ENCODE measurements at regions not wholly inside any gene's neighbourhood (a gene's known extent, or its start where the extent isn't known, plus 50 kb on each side); places are given as distances from the start of the nearest gene placed in this dataset.

GRCh38 chr15:36403351-36403750 lies 176.1 kb upstream of the CDIN1 start:
- peaks cover 0 to 7% (median 2%) of the 10 kb centered on the region in 4 donors for H3K4me1 ChIP-seq
- intact Hi-C loops (cut with DNase I), result no loop called here
- no peak overlapping the region for H3K4me3 ChIP-seq
- DNase-seq, result no peak
- H3K27ac ChIP-seq, result no peak overlapping the region
- TF ChIP-seq POLR2A (IDR thresholded peaks at IDR 0.05) (no peak), EP300 (IDR thresholded peaks at IDR 0.05) (no peak), POLR2AphosphoS5 (IDR thresholded peaks at IDR 0.05) (no peak)
- TF ChIP-seq, protein P1, sequence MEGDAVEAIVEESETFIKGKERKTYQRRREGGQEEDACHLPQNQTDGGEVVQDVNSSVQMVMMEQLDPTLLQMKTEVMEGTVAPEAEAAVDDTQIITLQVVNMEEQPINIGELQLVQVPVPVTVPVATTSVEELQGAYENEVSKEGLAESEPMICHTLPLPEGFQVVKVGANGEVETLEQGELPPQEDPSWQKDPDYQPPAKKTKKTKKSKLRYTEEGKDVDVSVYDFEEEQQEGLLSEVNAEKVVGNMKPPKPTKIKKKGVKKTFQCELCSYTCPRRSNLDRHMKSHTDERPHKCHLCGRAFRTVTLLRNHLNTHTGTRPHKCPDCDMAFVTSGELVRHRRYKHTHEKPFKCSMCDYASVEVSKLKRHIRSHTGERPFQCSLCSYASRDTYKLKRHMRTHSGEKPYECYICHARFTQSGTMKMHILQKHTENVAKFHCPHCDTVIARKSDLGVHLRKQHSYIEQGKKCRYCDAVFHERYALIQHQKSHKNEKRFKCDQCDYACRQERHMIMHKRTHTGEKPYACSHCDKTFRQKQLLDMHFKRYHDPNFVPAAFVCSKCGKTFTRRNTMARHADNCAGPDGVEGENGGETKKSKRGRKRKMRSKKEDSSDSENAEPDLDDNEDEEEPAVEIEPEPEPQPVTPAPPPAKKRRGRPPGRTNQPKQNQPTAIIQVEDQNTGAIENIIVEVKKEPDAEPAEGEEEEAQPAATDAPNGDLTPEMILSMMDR (IDR thresholded peaks at IDR 0.05), result no peak
- H3K36me3 ChIP-seq, result no peaks in the 10 kb centered on the region
- no peaks in the 10 kb centered on the region for H3K27me3 ChIP-seq
- 60 to 69% methylated on average over 5 of the region's 5 CpGs for WGBS, 2 donors
- H3K9me3 ChIP-seq, result no peaks in the 10 kb centered on the region

GRCh38 chr15:36406366-36406765 lies 173.1 kb upstream of the CDIN1 start:
- H3K27ac ChIP-seq, result no peak overlapping the region
- H3K27me3 ChIP-seq, result no peaks in the 10 kb centered on the region
- no peaks in the 10 kb centered on the region for H3K9me3 ChIP-seq
- intact Hi-C loops (cut with DNase I), result no loop called here
- WGBS, 2 donors, result 57 to 70% methylated on average over 3 of the region's 3 CpGs
- TF ChIP-seq EP300 (IDR thresholded peaks at IDR 0.05) (no peak), POLR2A (IDR thresholded peaks at IDR 0.05) (no peak), POLR2AphosphoS5 (IDR thresholded peaks at IDR 0.05) (no peak)
- TF ChIP-seq, protein P1 (IDR thresholded peaks at IDR 0.05), result no peak
- H3K36me3 ChIP-seq, result no peaks in the 10 kb centered on the region
- H3K4me3 ChIP-seq, result no peak overlapping the region
- DNase-seq, result no peak
- peaks cover 0 to 7% (median 2%) of the 10 kb centered on the region in 4 donors for H3K4me1 ChIP-seq

DNA sequence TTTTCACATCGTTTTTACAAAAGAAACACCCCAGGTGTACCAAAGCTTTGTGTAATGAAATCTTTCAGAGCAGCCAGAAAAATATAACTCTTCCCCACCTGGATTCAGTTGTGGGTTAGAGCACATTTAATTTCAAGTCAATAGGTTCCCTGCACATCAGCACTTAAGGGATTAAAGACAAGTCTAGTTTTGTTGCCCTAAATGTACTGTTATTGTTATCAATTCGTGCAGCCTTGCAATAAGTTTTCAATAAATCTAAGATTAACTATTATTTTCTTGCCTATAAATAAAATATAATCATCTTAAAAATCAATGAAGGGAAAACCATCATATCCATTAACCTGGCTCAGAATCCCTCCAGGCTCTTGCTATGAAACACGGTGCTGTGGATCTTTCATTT lies 172.5 kb upstream of the CDIN1 start:
- Histone ChIP-seq H3K36me3 (no peaks in the 10 kb centered on the region), H3K9me3 (no peaks in the 10 kb centered on the region), H3K4me1 (peaks cover 0 to 7% (median 2%) of the 10 kb centered on the region in 4 donors), H3K4me3 (no peak overlapping the region), H3K27ac (no peak overlapping the region), H3K27me3 (no peaks in the 10 kb centered on the region)
- no peak for DNase-seq
- no peak for TF ChIP-seq EP300 (IDR thresholded peaks at IDR 0.05)
- intact Hi-C loops (cut with DNase I), result no loop called here
- WGBS, 2 donors, result 45 to 56% methylated on average over 3 of the region's 3 CpGs

GRCh38 chr15:36407647-36408046 lies 171.8 kb upstream of the CDIN1 start:
- Histone ChIP-seq H3K27me3 (no peaks in the 10 kb centered on the region), H3K9me3 (no peaks in the 10 kb centered on the region), H3K27ac (no peak overlapping the region), H3K4me1 (peaks cover 0 to 7% (median 2%) of the 10 kb centered on the region in 4 donors), H3K4me3 (no peak overlapping the region), H3K36me3 (no peaks in the 10 kb centered on the region)
- 9 to 49% methylated on average over 4 of the region's 4 CpGs for WGBS, 2 donors
- TF ChIP-seq EP300 (IDR thresholded peaks at IDR 0.05) (no peak), POLR2A (IDR thresholded peaks at IDR 0.05) (no peak), POLR2AphosphoS5 (IDR thresholded peaks at IDR 0.05) (no peak)
- TF ChIP-seq, protein P1 (IDR thresholded peaks at IDR 0.05), result no peak
- intact Hi-C loops (cut with DNase I), result no loop called here
- DNase-seq, result no peak

GRCh38 chr15:36409819-36410218 lies 169.6 kb upstream of the CDIN1 start:
- DNase-seq, result no peak
- no peak overlapping the region for H3K27ac ChIP-seq
- WGBS, 2 donors, result 88 to 92% methylated on average over 6 of the region's 6 CpGs
- intact Hi-C loops (cut with DNase I), result no loop called here
- no peaks in the 10 kb centered on the region for H3K9me3 ChIP-seq
- H3K27me3 ChIP-seq, result no peaks in the 10 kb centered on the region
- no peak overlapping the region for H3K4me3 ChIP-seq
- peaks cover 0 to 7% (median 2%) of the 10 kb centered on the region in 4 donors for H3K4me1 ChIP-seq
- H3K36me3 ChIP-seq, result no peaks in the 10 kb centered on the region
- TF ChIP-seq EP300 (IDR thresholded peaks at IDR 0.05) (no peak), POLR2A (IDR thresholded peaks at IDR 0.05) (no peak), POLR2AphosphoS5 (IDR thresholded peaks at IDR 0.05) (no peak)
- TF ChIP-seq, protein P1 (IDR thresholded peaks at IDR 0.05), result no peak
